ENCODE measurements at regions not wholly inside any gene's neighbourhood (a gene's known extent, or its start where the extent isn't known, plus 50 kb on each side); places are given as distances from the start of the nearest gene placed in this dataset.

DNA sequence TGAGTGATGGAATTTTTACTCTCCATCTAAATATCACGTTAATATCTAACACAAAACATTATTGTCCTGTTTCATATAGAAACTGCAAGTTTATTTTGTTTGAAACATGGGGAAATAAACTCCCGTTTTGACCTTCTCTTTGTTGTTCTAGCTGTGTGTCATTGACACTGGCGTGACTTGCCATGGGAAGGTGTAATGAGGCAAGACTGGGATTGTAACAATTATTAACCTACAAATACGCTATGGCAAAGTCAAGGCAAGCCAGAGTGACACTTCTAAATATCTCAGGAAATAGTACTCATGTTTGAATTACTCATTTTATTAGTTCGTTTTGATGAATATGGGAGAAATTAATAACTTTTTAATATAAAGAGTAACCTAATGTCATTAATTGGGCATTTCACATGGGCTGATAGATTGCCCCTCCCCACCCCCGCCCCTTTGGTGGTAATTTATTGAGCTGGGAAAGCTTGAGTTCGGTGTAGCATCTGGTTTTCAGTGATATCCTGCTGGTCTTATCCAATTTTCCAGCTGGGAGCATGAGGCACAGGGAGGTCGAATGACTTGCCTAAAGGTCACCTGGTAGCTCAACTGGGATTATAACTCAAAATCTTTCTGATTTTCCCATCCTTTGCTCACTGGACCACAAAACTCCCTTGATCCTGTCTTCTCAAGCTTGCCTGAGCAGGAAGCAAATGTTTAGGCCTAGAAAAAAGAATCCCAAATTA, 380.6 kb upstream of the JAG1 start:
- Histone ChIP-seq H3K27me3 (no peaks in the 10 kb centered on the region), H3K36me3 (no peaks in the 10 kb centered on the region), H3K27ac (no peak overlapping the region), H3K4me1 (ENCODE audit: control insufficient read depth in 1 of 2, insufficient read depth in 1 of 2, low read depth in 1 of 2, low read length in 1 of 2) (no peaks in the 10 kb centered on the region), H3K9me3 (no peaks in the 10 kb centered on the region), H3K4me3 (ENCODE audit: low read depth in 1 of 2, low read length in 1 of 2) (no peak overlapping the region)
- TF ChIP-seq, protein P1, sequence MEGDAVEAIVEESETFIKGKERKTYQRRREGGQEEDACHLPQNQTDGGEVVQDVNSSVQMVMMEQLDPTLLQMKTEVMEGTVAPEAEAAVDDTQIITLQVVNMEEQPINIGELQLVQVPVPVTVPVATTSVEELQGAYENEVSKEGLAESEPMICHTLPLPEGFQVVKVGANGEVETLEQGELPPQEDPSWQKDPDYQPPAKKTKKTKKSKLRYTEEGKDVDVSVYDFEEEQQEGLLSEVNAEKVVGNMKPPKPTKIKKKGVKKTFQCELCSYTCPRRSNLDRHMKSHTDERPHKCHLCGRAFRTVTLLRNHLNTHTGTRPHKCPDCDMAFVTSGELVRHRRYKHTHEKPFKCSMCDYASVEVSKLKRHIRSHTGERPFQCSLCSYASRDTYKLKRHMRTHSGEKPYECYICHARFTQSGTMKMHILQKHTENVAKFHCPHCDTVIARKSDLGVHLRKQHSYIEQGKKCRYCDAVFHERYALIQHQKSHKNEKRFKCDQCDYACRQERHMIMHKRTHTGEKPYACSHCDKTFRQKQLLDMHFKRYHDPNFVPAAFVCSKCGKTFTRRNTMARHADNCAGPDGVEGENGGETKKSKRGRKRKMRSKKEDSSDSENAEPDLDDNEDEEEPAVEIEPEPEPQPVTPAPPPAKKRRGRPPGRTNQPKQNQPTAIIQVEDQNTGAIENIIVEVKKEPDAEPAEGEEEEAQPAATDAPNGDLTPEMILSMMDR (IDR thresholded peaks at IDR 0.05) = no peak

DNA sequence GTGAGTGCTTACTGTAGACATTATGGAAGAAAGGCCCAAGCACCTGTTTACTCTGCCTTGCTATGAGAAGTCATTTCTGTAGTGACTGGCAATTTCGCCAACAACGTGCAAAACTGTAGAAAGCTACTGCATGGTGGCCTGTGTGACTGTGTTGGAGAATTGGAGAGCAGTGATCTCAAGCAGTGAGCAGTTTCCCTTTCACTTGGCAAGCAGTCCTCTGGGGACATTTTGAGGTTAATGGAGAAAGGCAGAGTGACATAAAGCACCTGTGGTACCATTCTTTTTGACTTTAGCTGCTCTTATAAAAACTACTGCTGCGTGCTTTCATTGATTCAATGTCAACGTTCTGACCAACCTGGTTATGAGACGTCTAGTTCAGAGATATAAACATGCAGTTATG, 382.6 kb upstream of the JAG1 start:
- Histone ChIP-seq H3K4me3 (ENCODE audit: low read depth in 1 of 2, low read length in 1 of 2) (no peak overlapping the region), H3K4me1 (ENCODE audit: control insufficient read depth in 1 of 2, insufficient read depth in 1 of 2, low read depth in 1 of 2, low read length in 1 of 2) (no peaks in the 10 kb centered on the region), H3K27ac (no peak overlapping the region), H3K36me3 (no peaks in the 10 kb centered on the region), H3K27me3 (no peaks in the 10 kb centered on the region), H3K9me3 (no peaks in the 10 kb centered on the region)
- TF ChIP-seq, protein P1 (IDR thresholded peaks at IDR 0.05) = no peak

DNA sequence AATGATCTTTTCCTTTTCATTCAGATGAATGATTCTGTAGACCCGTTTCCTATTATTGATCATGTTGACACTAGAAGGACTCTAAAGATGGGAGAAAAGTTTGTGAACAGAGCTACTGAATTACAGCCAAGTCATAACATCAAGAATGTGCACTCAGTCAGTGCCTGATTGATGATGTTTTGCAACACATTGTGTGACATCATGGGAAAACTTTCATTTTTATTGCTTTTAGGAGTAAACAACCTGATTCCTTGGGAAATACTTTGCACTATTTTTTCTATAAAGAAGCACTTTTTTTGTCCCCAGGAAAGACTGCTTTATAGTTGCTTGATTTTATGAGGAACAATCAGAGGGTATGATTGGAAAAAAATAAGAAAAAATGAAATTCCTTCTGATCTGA, 383.8 kb upstream of the JAG1 start:
- H3K36me3 ChIP-seq = no peaks in the 10 kb centered on the region
- H3K9me3 ChIP-seq = no peaks in the 10 kb centered on the region
- TF ChIP-seq, protein P1 (IDR thresholded peaks at IDR 0.05) = no peak
- H3K4me1 ChIP-seq (ENCODE audit: control insufficient read depth in 1 of 2, insufficient read depth in 1 of 2, low read depth in 1 of 2, low read length in 1 of 2) = no peaks in the 10 kb centered on the region
- no peak overlapping the region for H3K27ac ChIP-seq
- no peaks in the 10 kb centered on the region for H3K27me3 ChIP-seq
- no peak overlapping the region for H3K4me3 ChIP-seq (ENCODE audit: low read depth in 1 of 2, low read length in 1 of 2)

DNA sequence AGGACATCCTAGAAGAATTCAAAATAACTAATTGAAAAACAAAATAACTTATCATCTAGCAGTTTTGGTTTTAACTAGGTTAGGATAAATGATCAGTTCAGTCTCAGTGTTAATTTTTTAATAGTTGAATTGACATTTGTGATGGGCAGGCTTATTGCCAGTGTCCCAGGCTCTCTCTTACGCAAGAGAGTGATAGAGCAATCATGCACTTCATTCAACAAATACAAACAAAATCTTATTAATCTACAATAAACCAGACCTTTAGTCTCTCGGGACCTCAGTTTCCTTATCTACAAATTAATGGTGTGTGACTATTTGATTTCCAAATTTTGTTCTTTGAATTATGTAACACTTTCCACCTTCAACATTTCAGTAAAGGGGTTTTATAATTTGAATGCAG, 385.9 kb upstream of the JAG1 start:
- no peaks in the 10 kb centered on the region for H3K9me3 ChIP-seq
- H3K36me3 ChIP-seq = no peaks in the 10 kb centered on the region
- TF ChIP-seq, protein P1 (IDR thresholded peaks at IDR 0.05) = no peak
- H3K4me1 ChIP-seq (ENCODE audit: control insufficient read depth in 1 of 2, insufficient read depth in 1 of 2, low read depth in 1 of 2, low read length in 1 of 2) = no peaks in the 10 kb centered on the region
- H3K27ac ChIP-seq = no peak overlapping the region
- H3K4me3 ChIP-seq (ENCODE audit: low read depth in 1 of 2, low read length in 1 of 2) = no peak overlapping the region
- no peaks in the 10 kb centered on the region for H3K27me3 ChIP-seq

DNA sequence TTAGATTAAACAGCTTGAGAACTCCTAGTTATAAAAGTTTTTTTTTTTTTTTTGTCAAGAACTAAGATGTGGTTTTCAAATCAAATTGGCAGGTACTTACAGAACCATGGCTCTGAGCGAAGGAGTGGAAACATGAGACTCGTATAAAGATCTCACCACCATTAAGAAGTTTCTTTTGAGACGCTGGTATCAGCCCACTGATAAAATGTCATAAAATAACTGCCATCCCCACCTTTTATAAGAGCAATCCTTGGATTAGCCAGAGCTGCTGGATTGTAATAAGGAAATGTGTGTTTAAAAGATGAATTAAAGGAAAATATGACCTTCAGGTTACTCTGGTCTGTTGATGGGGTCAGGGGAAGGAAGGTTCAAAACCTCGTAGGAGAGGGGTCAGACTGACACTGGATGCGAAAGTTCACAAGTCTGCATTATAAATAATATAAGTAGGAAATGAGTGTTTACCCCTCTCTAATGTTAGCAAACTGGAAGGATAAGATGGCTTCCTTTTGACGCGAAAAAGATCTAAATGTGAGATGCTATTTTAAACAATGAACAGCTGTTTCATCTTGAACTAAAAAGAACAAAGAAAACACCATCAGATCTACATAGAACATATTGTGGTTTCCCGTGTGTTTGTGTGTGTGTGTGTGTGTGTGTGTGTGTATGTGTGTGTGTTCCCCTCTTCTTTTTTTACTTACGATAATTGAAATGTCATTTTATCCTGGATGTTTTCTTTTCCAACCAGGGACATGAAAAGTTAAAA, 386.8 kb upstream of the JAG1 start:
- Histone ChIP-seq H3K36me3 (no peaks in the 10 kb centered on the region), H3K4me3 (ENCODE audit: low read depth in 1 of 2, low read length in 1 of 2) (no peak overlapping the region), H3K4me1 (ENCODE audit: control insufficient read depth in 1 of 2, insufficient read depth in 1 of 2, low read depth in 1 of 2, low read length in 1 of 2) (no peaks in the 10 kb centered on the region), H3K27me3 (no peaks in the 10 kb centered on the region), H3K9me3 (no peaks in the 10 kb centered on the region), H3K27ac (no peak overlapping the region)
- TF ChIP-seq, protein P1 (IDR thresholded peaks at IDR 0.05) = no peak
